OCI-LY1 (cell line): ENCODE measurements at regions not wholly inside any gene's neighbourhood (a gene's known extent, or its start where the extent isn't known, plus 50 kb on each side); places are given as distances from the start of the nearest gene placed in this dataset.
"Not testable (repeated sequence)": the region's sequence is repeated elsewhere in the genome, so short reads cannot be mapped to it uniquely, and the experiment has no call there.

Experiments
- H2AFZ ChIP-seq: fragments of 200-600 bp; sonication (generic), shearing (Covaris generic); 2 replicates; pipeline ENCODE4 v1.6.0; 2014; ENCODE audit warnings: antibody characterized with exemption, mild to moderate bottlenecking, low read length
- H3F3A ChIP-seq: fragments of 200-600 bp; sonication (generic), shearing (Covaris generic); 2 replicates; pipeline ENCODE4 v1.6.0; 2014; ENCODE audit warnings: mild to moderate bottlenecking, antibody characterized with exemption, low read length, moderate library complexity; ENCODE audit not compliant: insufficient read depth
- H3K27ac ChIP-seq: fragments of 200-600 bp; sonication (generic); 2 replicates; pipeline ENCODE4 v1.5.1; 2014; ENCODE audit warnings: low read length, mixed run types, mild to moderate bottlenecking, low read depth; ENCODE audit not compliant: poor library complexity, severe bottlenecking
- H3K27me3 ChIP-seq: fragments of 200-600 bp; sonication (generic); 2 replicates; pipeline ENCODE4 v1.6.0; 2014; ENCODE audit warnings: antibody characterized with exemption, mild to moderate bottlenecking, low read length, moderate library complexity; ENCODE audit not compliant: insufficient read depth
- H3K36me3 ChIP-seq: fragments of 200-600 bp; sonication (generic); 2 replicates; pipeline ENCODE4 v1.6.1; 2014; ENCODE audit warnings: mild to moderate bottlenecking, antibody characterized with exemption, low read length, moderate library complexity, mixed read lengths; ENCODE audit not compliant: insufficient read depth
- H3K4me1 ChIP-seq: fragments of 200-600 bp; sonication (generic); 2 replicates; pipeline ENCODE4 v1.5.1; 2014; ENCODE audit warnings: mild to moderate bottlenecking, low read length, moderate library complexity; ENCODE audit not compliant: insufficient read depth, severe bottlenecking
- H3K4me2 ChIP-seq: fragments of 200-600 bp; sonication (generic), shearing (Covaris generic); 2 replicates; pipeline ENCODE4 v1.6.1; 2014; ENCODE audit warnings: low read length
- H3K4me3 ChIP-seq: fragments of 200-600 bp; sonication (generic); 2 replicates; pipeline ENCODE4 v1.5.1; 2014; ENCODE audit warnings: low read length, low read depth, mild to moderate bottlenecking, mixed read lengths; ENCODE audit not compliant: poor library complexity, severe bottlenecking
- H3K79me2 ChIP-seq: fragments of 200-600 bp; shearing (Covaris generic); 2 replicates; pipeline ENCODE4 v1.6.1; 2016; ENCODE audit warnings: mixed run types, low read length, mixed read lengths; ENCODE audit not compliant: insufficient read depth
- H3K9ac ChIP-seq: fragments of 200-600 bp; sonication (generic), shearing (Covaris generic); 2 replicates; pipeline ENCODE4 v1.6.1; 2014; ENCODE audit warnings: mild to moderate bottlenecking, low read length, mixed read lengths
- H3K9me2 ChIP-seq: fragments of 200-600 bp; sonication (generic), shearing (Covaris generic); 2 replicates; pipeline ENCODE4 v1.6.1; 2014; ENCODE audit warnings: low read depth, mild to moderate bottlenecking, low read length, mixed read lengths
- H3K9me3 ChIP-seq: fragments of 200-600 bp; shearing (Covaris generic); 2 replicates; pipeline ENCODE4 v1.6.1; 2014; ENCODE audit warnings: low read length, mixed read lengths
- H4K20me1 ChIP-seq: fragments of 200-600 bp; sonication (generic), shearing (Covaris generic); 2 replicates; pipeline ENCODE4 v1.6.0; 2016; ENCODE audit warnings: mild to moderate bottlenecking, low read length; ENCODE audit not compliant: insufficient read depth
- EZH2 ChIP-seq: fragments of 200-600 bp; sonication (generic), shearing (Covaris generic); IDR thresholded peaks from 2 replicates; pipeline ENCODE4 v1.8.0; 2017; ENCODE audit warnings: borderline replicate concordance, mixed run types, mild to moderate bottlenecking, antibody characterized with exemption, low read length, moderate library complexity, mixed read lengths
- TF ChIP-seq, protein P1 (sequence below): fragments of 200-600 bp; sonication (generic), shearing (Covaris generic); IDR thresholded peaks from 2 replicates; pipeline ENCODE4 v1.5.1; 2017; ENCODE audit warnings: mild to moderate bottlenecking, antibody characterized with exemption, low read length, moderate library complexity, mixed read lengths

DNA sequence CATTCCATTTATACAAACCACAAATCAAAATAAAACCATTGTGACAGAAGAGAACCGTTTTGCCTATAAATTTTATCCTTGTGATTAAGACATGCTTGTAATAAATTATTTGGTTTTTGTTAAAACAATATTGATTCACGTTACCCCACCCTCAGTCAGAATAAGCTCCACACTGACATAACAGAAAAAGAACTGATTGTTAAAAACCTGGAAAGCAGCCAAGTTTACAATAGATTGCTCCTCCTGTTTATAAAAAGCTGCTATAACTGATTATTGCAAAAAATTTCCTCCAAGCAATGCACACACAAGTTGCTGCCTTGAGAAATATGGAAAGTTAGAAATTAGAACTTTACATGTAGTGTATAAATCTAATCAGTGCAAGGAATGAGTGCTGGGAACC is 263.5 kb downstream of the SETD4 start:
- Histone ChIP-seq H3K4me3 (no peak overlapping the region), H4K20me1 (no peaks in the 10 kb centered on the region), H3K36me3 (no peaks in the 10 kb centered on the region), H3K27ac (no peak overlapping the region), H3K9me2 (no peaks in the 10 kb centered on the region), H3K79me2 (no peaks in the 10 kb centered on the region), H3K4me2 (no peak overlapping the region), H2AFZ (no peak overlapping the region), H3K9ac (no peak overlapping the region), H3K4me1 (no peaks in the 10 kb centered on the region), H3F3A (no peaks in the 10 kb centered on the region), H3K27me3 (no peaks in the 10 kb centered on the region), H3K9me3 (no peaks in the 10 kb centered on the region)
- TF ChIP-seq, protein P1, sequence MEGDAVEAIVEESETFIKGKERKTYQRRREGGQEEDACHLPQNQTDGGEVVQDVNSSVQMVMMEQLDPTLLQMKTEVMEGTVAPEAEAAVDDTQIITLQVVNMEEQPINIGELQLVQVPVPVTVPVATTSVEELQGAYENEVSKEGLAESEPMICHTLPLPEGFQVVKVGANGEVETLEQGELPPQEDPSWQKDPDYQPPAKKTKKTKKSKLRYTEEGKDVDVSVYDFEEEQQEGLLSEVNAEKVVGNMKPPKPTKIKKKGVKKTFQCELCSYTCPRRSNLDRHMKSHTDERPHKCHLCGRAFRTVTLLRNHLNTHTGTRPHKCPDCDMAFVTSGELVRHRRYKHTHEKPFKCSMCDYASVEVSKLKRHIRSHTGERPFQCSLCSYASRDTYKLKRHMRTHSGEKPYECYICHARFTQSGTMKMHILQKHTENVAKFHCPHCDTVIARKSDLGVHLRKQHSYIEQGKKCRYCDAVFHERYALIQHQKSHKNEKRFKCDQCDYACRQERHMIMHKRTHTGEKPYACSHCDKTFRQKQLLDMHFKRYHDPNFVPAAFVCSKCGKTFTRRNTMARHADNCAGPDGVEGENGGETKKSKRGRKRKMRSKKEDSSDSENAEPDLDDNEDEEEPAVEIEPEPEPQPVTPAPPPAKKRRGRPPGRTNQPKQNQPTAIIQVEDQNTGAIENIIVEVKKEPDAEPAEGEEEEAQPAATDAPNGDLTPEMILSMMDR, result no peak
- TF ChIP-seq EZH2, result no peak

DNA sequence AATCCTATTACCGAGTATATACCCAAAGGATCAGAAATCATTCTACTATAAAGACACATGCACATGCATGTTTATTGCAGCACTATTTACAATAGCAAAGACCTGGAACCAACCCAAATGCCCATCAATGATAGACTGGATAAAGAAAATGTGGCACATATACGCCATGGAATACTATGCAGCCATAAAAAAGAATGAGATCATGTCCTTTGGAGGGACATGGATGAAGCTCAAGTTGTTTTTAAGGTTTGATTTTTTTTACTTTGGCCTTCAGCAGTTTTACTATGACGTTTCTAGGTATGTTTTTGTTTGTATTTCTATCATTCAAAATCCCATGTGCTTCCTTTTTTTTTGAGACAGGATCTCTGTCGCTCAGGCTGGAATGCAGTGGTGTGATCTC is 265.8 kb downstream of the SETD4 start:
- H3K4me2 ChIP-seq, H3K4me1 ChIP-seq, H3K27ac ChIP-seq, H3K79me2 ChIP-seq, H2AFZ ChIP-seq, H3K9me2 ChIP-seq, H3K4me3 ChIP-seq, H3K9me3 ChIP-seq, H3F3A ChIP-seq, H4K20me1 ChIP-seq, H3K36me3 ChIP-seq, H3K9ac ChIP-seq, H3K27me3 ChIP-seq: not testable (repeated sequence)

DNA sequence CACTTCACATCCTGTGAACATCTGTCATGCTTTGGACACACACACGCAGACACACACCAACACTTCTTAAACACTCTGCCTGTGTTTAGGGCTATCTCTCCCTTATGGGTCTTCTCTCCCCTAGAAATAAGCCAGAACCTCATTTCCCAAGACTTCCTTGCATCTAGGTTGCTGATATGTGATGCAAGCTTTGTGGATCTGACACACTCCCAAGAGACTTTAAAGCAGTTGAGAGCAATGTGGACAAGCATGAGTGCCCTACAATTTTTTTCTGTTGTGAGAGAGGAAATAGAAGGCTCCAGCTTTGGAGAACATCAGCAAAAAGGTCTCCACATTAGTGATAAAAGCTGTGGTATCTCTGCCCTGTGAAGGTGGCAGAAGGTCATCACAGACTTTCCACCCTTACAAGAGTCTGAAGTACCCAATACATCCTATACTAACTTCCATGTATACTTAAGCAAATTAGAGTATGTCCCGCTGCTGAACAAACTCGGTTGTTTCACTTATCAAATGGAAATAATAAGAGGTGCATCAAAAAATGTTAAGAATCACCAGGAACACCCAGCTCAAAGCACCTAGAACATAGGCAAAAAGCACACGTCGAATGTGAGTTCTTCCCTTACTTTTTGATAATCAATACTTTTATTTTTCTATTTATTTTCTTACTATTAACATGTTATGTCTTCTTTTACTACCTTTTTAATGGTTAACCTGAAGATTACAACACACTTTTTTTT is 267.6 kb downstream of the SETD4 start:
- Histone ChIP-seq H3K9ac (no peak overlapping the region), H3K27ac (no peak overlapping the region), H3K4me2 (no peak overlapping the region), H3F3A (no peaks in the 10 kb centered on the region), H3K9me2 (no peaks in the 10 kb centered on the region), H3K4me1 (no peaks in the 10 kb centered on the region), H4K20me1 (no peaks in the 10 kb centered on the region), H2AFZ (no peak overlapping the region), H3K27me3 (no peaks in the 10 kb centered on the region), H3K9me3 (no peaks in the 10 kb centered on the region), H3K79me2 (no peaks in the 10 kb centered on the region), H3K4me3 (no peak overlapping the region), H3K36me3 (no peaks in the 10 kb centered on the region)
- no peak for TF ChIP-seq EZH2
- TF ChIP-seq, protein P1, result no peak
